GM12878 (cell line): ENCODE measurements at regions not wholly inside any gene's neighbourhood (a gene's known extent, or its start where the extent isn't known, plus 50 kb on each side); places are given as distances from the start of the nearest gene placed in this dataset.

Source experiments
- ATAC-seq: fragments of 200-7000 bp; cut with Tn5 transposase; 3 replicates; pipeline ENCODE4 v1.9.1; 2020; ENCODE audit warnings: mild to moderate bottlenecking, moderate library complexity
- BruUV-seq: library from RNA; stranded (reverse); fragments of 400-500 nt; replicated peaks from 2 replicates; lab custom pipeline; 2021; lab: Mats Ljungman, UMichigan
- CTCF ChIA-PET: fragments of 300-600 bp; sonication (Branson Sonifier 250); formaldehyde crosslinking; extraction: SDS; loops from one replicate; lab custom pipeline; 2021; ENCODE audit warnings: inconsistent platforms; lab: Yijun Ruan, JAX
- POLR2A ChIA-PET: fragments of 350-600 bp; formaldehyde crosslinking; extraction: SDS; loops from one replicate; lab custom pipeline; 2021; ENCODE audit warnings: inconsistent platforms; lab: Charles Lee
- RAD21 ChIA-PET: fragments of 300-600 bp; sonication (Branson Sonifier 250); formaldehyde crosslinking; loops from one replicate; lab custom pipeline; 2023; ENCODE audit warnings: antibody characterized with exemption; ENCODE audit not compliant: unreplicated experiment; lab: Charles Lee
- SMC1A ChIA-PET: fragments of 300-600 bp; sonication (Branson Sonifier 250); formaldehyde crosslinking; loops from one replicate; lab custom pipeline; 2023; ENCODE audit not compliant: unreplicated experiment, uncharacterized antibody; lab: Charles Lee
- DNase-seq: peaks from one replicate; pipeline ENCODE4 v3.0.0-alpha.2; 2011; ENCODE audit warnings: low read depth, low spot score
- FAIRE-seq: peaks from 3 replicates; lab custom pipeline; 2011; peaks lifted over from hg19 to GRCh38; lab: Jason Lieb, UNC
- H2AFZ ChIP-seq: 2 replicates; pipeline ENCODE4 v1.6.0; 2011; ENCODE audit warnings: low read depth, low read length, control low read depth; ENCODE audit not compliant: control insufficient read depth
- H3K27ac ChIP-seq: 2 replicates; pipeline ENCODE4 v1.5.1; 2011; ENCODE audit warnings: control low read depth; ENCODE audit not compliant: control insufficient read depth, insufficient read depth
- H3K27me3 ChIP-seq, 2 experiments: replicated peaks in 1 of 2; 2 replicates each; pipeline versions ENCODE4 v1.6.0 to v1.6.1; 2011; ENCODE audit warnings: low read length in 1 of 2; ENCODE audit not compliant: control insufficient read depth in 2 of 2, insufficient read depth in 2 of 2
- H3K36me3 ChIP-seq, 2 experiments: 2 replicates each; pipeline ENCODE4 v1.5.1; 2011; ENCODE audit warnings: low read length in 1 of 2; ENCODE audit not compliant: control insufficient read depth in 2 of 2, insufficient read depth in 2 of 2
- H3K4me1 ChIP-seq: 2 replicates; pipeline ENCODE4 v1.6.1; 2011; ENCODE audit warnings: mild to moderate bottlenecking, low read length, moderate library complexity, mixed read lengths; ENCODE audit not compliant: control insufficient read depth, insufficient read depth
- H3K4me2 ChIP-seq: 2 replicates; pipeline ENCODE4 v1.6.0; 2011; ENCODE audit warnings: control low read depth; ENCODE audit not compliant: control insufficient read depth, insufficient read depth
- H3K4me3 ChIP-seq: fragments of 200-600 bp; sonication (generic); 2 replicates; pipeline ENCODE4 v1.5.1; 2016
- H3K79me2 ChIP-seq: 2 replicates; pipeline ENCODE4 v1.6.0; 2011; ENCODE audit warnings: low read length; ENCODE audit not compliant: control insufficient read depth, insufficient read depth
- H3K9ac ChIP-seq: 2 replicates; pipeline ENCODE4 v1.8.0; 2011; ENCODE audit warnings: low read length, control low read depth, mixed read lengths; ENCODE audit not compliant: control insufficient read depth, insufficient read depth
- H3K9me3 ChIP-seq: replicated peaks from 3 replicates; pipeline ENCODE4 v1.5.1; 2011; ENCODE audit warnings: mild to moderate bottlenecking, low read length; ENCODE audit not compliant: control insufficient read depth, insufficient read depth
- H4K20me1 ChIP-seq: 2 replicates; pipeline ENCODE4 v1.6.0; 2011; ENCODE audit not compliant: control insufficient read depth, insufficient read depth
- BCLAF1 ChIP-seq: fragments of 450-650 bp; IDR thresholded peaks from 2 replicates; pipeline ENCODE4 v1.6.1; 2017; ENCODE audit warnings: antibody characterized with exemption, mild to moderate bottlenecking, moderate library complexity
- CBX3 ChIP-seq: fragments of 200-600 bp; sonication (generic); IDR thresholded peaks from 2 replicates; pipeline ENCODE4 v1.6.1; 2016; ENCODE audit warnings: low read depth, borderline replicate concordance
- CHD2 ChIP-seq: IDR thresholded peaks from 2 replicates; pipeline ENCODE4 v1.6.1; 2011; ENCODE audit warnings: low read depth, low read length, improper control_type of control experiment, borderline replicate concordance
- CREB1 ChIP-seq: IDR thresholded peaks from 2 replicates; pipeline ENCODE4 v1.6.1; 2012; ENCODE audit warnings: low read depth, mild to moderate bottlenecking, inconsistent platforms
- DPF2 ChIP-seq: fragments of 450-650 bp; IDR thresholded peaks from 2 replicates; pipeline ENCODE4 v1.6.1; 2017; ENCODE audit warnings: mild to moderate bottlenecking
- EP300 ChIP-seq, 2 experiments: fragments of 150-350 bp in 1 of 2; IDR thresholded peaks; 2 replicates each; pipeline ENCODE4 v1.6.1; 2011 to 2012; ENCODE audit warnings: low read depth in 2 of 2, low read length in 2 of 2, borderline replicate concordance in 1 of 2, improper control_type of control experiment in 1 of 2, inconsistent platforms in 1 of 2; ENCODE audit not compliant: control insufficient read depth in 1 of 2
- IRF4 ChIP-seq: IDR thresholded peaks from 2 replicates; pipeline ENCODE4 v1.6.1; 2011; ENCODE audit warnings: low read depth, low read length
- IRF5 ChIP-seq: fragments of 450-650 bp; IDR thresholded peaks from 2 replicates; pipeline ENCODE4 v1.6.1; 2017; ENCODE audit warnings: borderline replicate concordance
- MLLT1 ChIP-seq: fragments of 450-650 bp; IDR thresholded peaks from 2 replicates; pipeline ENCODE4 v1.6.1; 2016; ENCODE audit warnings: mild to moderate bottlenecking
- NKRF ChIP-seq: fragments of 450-650 bp; conservative IDR thresholded peaks from 2 replicates; pipeline ENCODE4 v1.6.1; 2017; ENCODE audit warnings: mild to moderate bottlenecking, moderate library complexity
- POU2F2 ChIP-seq: IDR thresholded peaks from 3 replicates; pipeline ENCODE4 v1.6.1; 2011; ENCODE audit warnings: low read depth, mild to moderate bottlenecking, low read length, borderline replicate concordance
- SPI1 ChIP-seq: IDR thresholded peaks from 2 replicates; pipeline ENCODE4 v1.6.1; 2011; ENCODE audit warnings: low read depth, mild to moderate bottlenecking, low read length, moderate library complexity, borderline replicate concordance; ENCODE audit not compliant: insufficient read depth
- SREBF1 ChIP-seq: IDR thresholded peaks from 2 replicates; pipeline ENCODE4 v1.6.1; 2012; ENCODE audit warnings: mild to moderate bottlenecking, low read length
- TARDBP ChIP-seq: IDR thresholded peaks from 2 replicates; pipeline ENCODE4 v1.6.1; 2016; ENCODE audit warnings: borderline replicate concordance
- ZNF24 ChIP-seq: fragments of 450-650 bp; IDR thresholded peaks from 2 replicates; pipeline ENCODE4 v1.6.1; 2017; ENCODE audit warnings: antibody characterized with exemption, mild to moderate bottlenecking
- WGBS: methylation state at CpG from one replicate; pipeline ENCODE4 v1.1.6; 2016; ENCODE audit warnings: low lambda C conversion rate; ENCODE audit not compliant: insufficient replicate concordance, insufficient coverage; ENCODE audit errors: missing lambda C conversion rate; 5-methylcytosine and 5-hydroxymethylcytosine counted together
- in situ Hi-C: fragments of 300-500 bp; cut with MboI; formaldehyde crosslinking; loops from 9 replicates; pipeline ENCODE4 v1.14.3; 2018; ENCODE audit warnings: mixed read lengths
- intact Hi-C: fragments of 100-400 bp; cut with micrococcal nuclease; formaldehyde crosslinking; loops from one replicate; pipeline ENCODE4 v1.14.2; 2022; ENCODE audit not compliant: unreplicated experiment

- no peak for FAIRE-seq
- no TSS peak for BruUV-seq
- ChIA-PET POLR2A (no interaction called here), RAD21 (no interaction called here), SMC1A (interaction anchor here (0.7 to 1.7 kb wide), 2 partner anchors 11 to 538 kb away, joined by 3 to 7 read pairs; no protein-coding TSS in a partner anchor), CTCF (no interaction called here)
- Histone ChIP-seq H3K4me3 (no peak overlapping the region), H3K4me2 (no peak overlapping the region), H3K9ac (no peak overlapping the region), H3K79me2 (no peaks in the 10 kb centered on the region), H3K36me3 (no peaks in the 10 kb centered on the region), H3K27me3 (no peaks in the 10 kb centered on the region), H2AFZ (no peak overlapping the region), H3K4me1 (no peaks in the 10 kb centered on the region), H3K27ac (no peak overlapping the region), H4K20me1 (no peaks in the 10 kb centered on the region), H3K9me3 (no peaks in the 10 kb centered on the region)
- intact Hi-C loops = no loop called here
- DNase-seq = no peak
- no peak for ATAC-seq
- in situ Hi-C loops = no loop called here
- 29% methylated on average over 5 of the region's 5 CpGs for WGBS
- TF ChIP-seq IRF5 (no peak), CHD2 (no peak), NKRF (no peak), ZNF24 (no peak), SREBF1 (no peak), CREB1 (no peak), TARDBP (no peak), BCLAF1 (no peak), IRF4 (no peak), EP300 (IDR thresholded peaks at IDR 0.05; ENCODE audit: borderline replicate concordance in 1 of 2, control insufficient read depth in 1 of 2, low read depth in 2 of 2, low read length in 2 of 2) (no peak), MLLT1 (no peak), CBX3 (no peak), DPF2 (no peak), POU2F2 (no peak), SPI1 (no peak)
Measured at GRCh38 chr3:79973917-79974595, 206.3 kb upstream of the ROBO1 start.
